GM03348 (cell line): ENCODE measurements at regions not wholly inside any gene's neighbourhood (a gene's known extent, or its start where the extent isn't known, plus 50 kb on each side); places are given as distances from the start of the nearest gene placed in this dataset.
"Not testable (repeated sequence)": the region's sequence is repeated elsewhere in the genome, so short reads cannot be mapped to it uniquely, and the experiment has no call there.

ENCODE experiments used
- DNase-seq: peaks from one replicate; pipeline ENCODE4 v3.0.0; 2012; ENCODE audit warnings: low spot score

GRCh38 chr6:14290772-14291330 lies 173.3 kb downstream of the CD83 start:
- DNase-seq: no peak

GRCh38 chr6:14291331-14291730 lies 173.8 kb downstream of the CD83 start:
- DNase-seq: no peak

- DNase-seq: no peak
These were observed 174.5 kb downstream of the CD83 start for GRCh38 chr6:14292119-14292518.

- no peak for DNase-seq
These were observed 176.8 kb downstream of the CD83 start for GRCh38 chr6:14294270-14294951.

- not testable (repeated sequence) for DNase-seq
These were observed 179.1 kb downstream of the CD83 start for GRCh38 chr6:14296698-14297097.

GRCh38 chr6:14297118-14297517 lies 179.5 kb downstream of the CD83 start:
- DNase-seq: not testable (repeated sequence)

- DNase-seq: not testable (repeated sequence)
These were observed 182.6 kb downstream of the CD83 start for GRCh38 chr6:14300189-14300588.

- DNase-seq: not testable (repeated sequence)
These were observed 183.1 kb downstream of the CD83 start for GRCh38 chr6:14300721-14301120.

- not testable (repeated sequence) for DNase-seq
These were observed 183.9 kb downstream of the CD83 start for GRCh38 chr6:14301477-14301876.

GRCh38 chr6:14305131-14305530 lies 187.6 kb downstream of the CD83 start:
- DNase-seq: no peak

- DNase-seq: no peak
These were observed 188.1 kb downstream of the CD83 start for GRCh38 chr6:14305624-14306023.

- DNase-seq: no peak
These were observed 188.8 kb downstream of the CD83 start for GRCh38 chr6:14306151-14306906.

GRCh38 chr6:14309516-14309915 lies 191.9 kb downstream of the CD83 start:
- DNase-seq: no peak

- no peak for DNase-seq
These were observed 192.4 kb downstream of the CD83 start for GRCh38 chr6:14309951-14310445.

- no peak for DNase-seq
These were observed 193.4 kb downstream of the CD83 start for GRCh38 chr6:14310960-14311359.

GRCh38 chr6:14312587-14312986 lies 195.0 kb downstream of the CD83 start:
- no peak for DNase-seq

GRCh38 chr6:14313248-14313647 lies 195.7 kb downstream of the CD83 start:
- no peak for DNase-seq

GRCh38 chr6:14315353-14315752 lies 197.8 kb downstream of the CD83 start:
- no peak for DNase-seq

GRCh38 chr6:14316651-14317386 lies 199.2 kb downstream of the CD83 start:
- DNase-seq: no peak

GRCh38 chr6:14317387-14317970 lies 199.9 kb downstream of the CD83 start:
- no peak for DNase-seq

GRCh38 chr6:14320332-14320731 lies 202.8 kb downstream of the CD83 start:
- DNase-seq: no peak
